ENCODE measurements at regions not wholly inside any gene's neighbourhood (a gene's known extent, or its start where the extent isn't known, plus 50 kb on each side); places are given as distances from the start of the nearest gene placed in this dataset.

- no TSS peak for BruUV-seq (replicated peaks)
- dilution Hi-C loops (cut with HindIII; ENCODE audit: low sequenced_read_pairs, unreplicated experiment): no loop called here
These were observed 199.5 kb downstream of the SIPA1L2 start for GRCh38 chr1:232430467-232430866.

More at GRCh38 chr1:232430467-232430866, 199.5 kb downstream of the SIPA1L2 start:
- POLR2A ChIA-PET (ENCODE audit: unreplicated experiment): no interaction called here
- no peak overlapping the region for H3K23ac ChIP-seq (ENCODE audit: low read depth, low read length)
- WGBS, 2 experiments (ENCODE audit: extremely low coverage in 2 of 2, insufficient read length in 1 of 2): 89% methylated on average over 4 of the region's 6 CpGs; no CpG with 5 or more reads in 1 of the 2 experiments
- no peak overlapping the region for H3K4me3 ChIP-seq (ENCODE audit: insufficient read depth, low read depth, low read length)
- H3K36me3 ChIP-seq (ENCODE audit: control insufficient read depth, insufficient read depth, low read length): peaks cover 17% of the 10 kb centered on the region; the same call in 1 of the 2 replicates
- no peak overlapping the region for H2AK9ac ChIP-seq (replicated peaks; ENCODE audit: low read depth, low read length, poor library complexity)
- peaks cover 11% of the 10 kb centered on the region for H3K4me1 ChIP-seq (ENCODE audit: control insufficient read depth, insufficient read depth, low read length)
- no peaks in the 10 kb centered on the region for H3K27me3 ChIP-seq (ENCODE audit: control insufficient read depth, insufficient read depth, low read length)
- H3K14ac ChIP-seq (replicated peaks; ENCODE audit: low read depth, low read length): no peak overlapping the region
- H3K9me1 ChIP-seq (ENCODE audit: insufficient read depth, low read length): peaks cover 12% of the 10 kb centered on the region
- no peaks in the 10 kb centered on the region for H3K9me3 ChIP-seq (ENCODE audit: control insufficient read depth, insufficient read depth, low read length)
- no peak overlapping the region for H2AFZ ChIP-seq (replicated peaks; ENCODE audit: low read length, poor library complexity)
- no peak for TF ChIP-seq MAFK (IDR thresholded peaks at IDR 0.05; ENCODE audit: low read depth, low read length)
- TF ChIP-seq RFX5 (IDR thresholded peaks at IDR 0.05; ENCODE audit: low read depth, low read length): no peak
- TF ChIP-seq POLR2A (IDR thresholded peaks at IDR 0.05; ENCODE audit: low read depth, low read length): no peak
- TF ChIP-seq RCOR1 (IDR thresholded peaks at IDR 0.05; ENCODE audit: insufficient replicate concordance, low read length): no peak
- TF ChIP-seq CHD1 (IDR thresholded peaks at IDR 0.05; ENCODE audit: low read depth, low read length): no peak
- no peak for DNase-seq
- in situ Hi-C loops (cut with MboI; ENCODE audit: low sequenced_read_pairs): no loop called here
- no peak overlapping the region for H2BK120ac ChIP-seq (ENCODE audit: low read depth, low read length)
- intact Hi-C loops (cut with micrococcal nuclease): no loop called here
- H4K8ac ChIP-seq (ENCODE audit: low read depth in 2 of 2, low read length in 2 of 2): no peak overlapping the region
- H3K18ac ChIP-seq (ENCODE audit: low read depth, low read length): no peak overlapping the region
- CTCF ChIA-PET: no interaction called here
- no peak overlapping the region for H4K5ac ChIP-seq (ENCODE audit: low read depth, low read length)
- H3K27ac ChIP-seq (ENCODE audit: insufficient read depth, low read length): no peak overlapping the region
- H3K4ac ChIP-seq (ENCODE audit: low read depth, low read length): no peak overlapping the region
- H2AK5ac ChIP-seq (ENCODE audit: low read depth, low read length): no peak overlapping the region
- no peaks in the 10 kb centered on the region for H4K20me1 ChIP-seq (ENCODE audit: insufficient read depth, low read length)
- no peak overlapping the region for H3K4me2 ChIP-seq (ENCODE audit: low read depth, low read length)
- no peak overlapping the region for H3K56ac ChIP-seq (ENCODE audit: extremely low read depth, insufficient read depth, low read length)
- ATAC-seq (ENCODE audit: low read depth): no peak
- H2BK20ac ChIP-seq (ENCODE audit: low read depth, low read length): no peak overlapping the region
- 0 out of 2 replicates have a peak overlapping the region, but pooled peaks have one; percentile 9 for H4K91ac ChIP-seq (ENCODE audit: insufficient read depth, low read depth, low read length)
- H3K9ac ChIP-seq (ENCODE audit: low read depth, low read length): no peak overlapping the region
- no peak overlapping the region for H2BK5ac ChIP-seq (ENCODE audit: low read depth, low read length, poor library complexity, severe bottlenecking)
- H3K79me1 ChIP-seq (ENCODE audit: low read depth in 1 of 2, low read length in 2 of 2): no peaks in the 10 kb centered on the region
- H2BK15ac ChIP-seq (ENCODE audit: low read depth, low read length): no peak overlapping the region

Data from IMR-90 (cell line).